ENCODE measurements at regions not wholly inside any gene's neighbourhood (a gene's known extent, or its start where the extent isn't known, plus 50 kb on each side); places are given as distances from the start of the nearest gene placed in this dataset.

GRCh38 chr20:52270001-52270606 is 78.5 kb upstream of the ZFP64 start:
- H3K4me1 Mint-ChIP-seq (ENCODE audit: low read depth), result peaks cover 1% of the 10 kb centered on the region
- no peaks in the 10 kb centered on the region for H3K9me3 Mint-ChIP-seq (ENCODE audit: low read depth)
- TF ChIP-seq CTCF (IDR thresholded peaks at IDR 0.05; ENCODE audit: unreplicated experiment), result no peak
- H3K36me3 Mint-ChIP-seq (ENCODE audit: insufficient read depth), result no peaks in the 10 kb centered on the region
- H3K4me3 Mint-ChIP-seq (ENCODE audit: low read depth), result no peak overlapping the region
- H3K27ac Mint-ChIP-seq, result no peak overlapping the region
- no peak for DNase-seq (ENCODE audit: low spot score, unreplicated experiment)
- H3K27me3 Mint-ChIP-seq, result peaks cover 5% of the 10 kb centered on the region

GRCh38 chr20:52269321-52269720 is 77.7 kb upstream of the ZFP64 start:
- no peak for DNase-seq (ENCODE audit: low spot score, unreplicated experiment)
- H3K4me3 Mint-ChIP-seq (ENCODE audit: low read depth), result no peak overlapping the region
- no peaks in the 10 kb centered on the region for H3K36me3 Mint-ChIP-seq (ENCODE audit: insufficient read depth)
- peaks cover 1% of the 10 kb centered on the region for H3K4me1 Mint-ChIP-seq (ENCODE audit: low read depth)
- no peak overlapping the region for H3K27ac Mint-ChIP-seq
- no peak for TF ChIP-seq CTCF (IDR thresholded peaks at IDR 0.05; ENCODE audit: unreplicated experiment)
- no peaks in the 10 kb centered on the region for H3K9me3 Mint-ChIP-seq (ENCODE audit: low read depth)
- H3K27me3 Mint-ChIP-seq, result peaks cover 5% of the 10 kb centered on the region

- no peaks in the 10 kb centered on the region for H3K9me3 Mint-ChIP-seq (ENCODE audit: low read depth)
- peaks cover 1% of the 10 kb centered on the region for H3K4me1 Mint-ChIP-seq (ENCODE audit: low read depth)
- H3K4me3 Mint-ChIP-seq (ENCODE audit: low read depth), result no peak overlapping the region
- TF ChIP-seq CTCF (IDR thresholded peaks at IDR 0.05; ENCODE audit: unreplicated experiment), result no peak
- peaks cover 9% of the 10 kb centered on the region for H3K27me3 Mint-ChIP-seq
- H3K27ac Mint-ChIP-seq, result no peak overlapping the region
- H3K36me3 Mint-ChIP-seq (ENCODE audit: insufficient read depth), result no peaks in the 10 kb centered on the region
- DNase-seq (ENCODE audit: low spot score, unreplicated experiment), result no peak
These were observed 76.7 kb upstream of the ZFP64 start for GRCh38 chr20:52268184-52268749.

GRCh38 chr20:52267418-52267817 is 75.8 kb upstream of the ZFP64 start:
- Mint-ChIP-seq H3K27me3 (peaks cover 17% of the 10 kb centered on the region), H3K4me3 (ENCODE audit: low read depth) (no peak overlapping the region), H3K9me3 (ENCODE audit: low read depth) (no peaks in the 10 kb centered on the region), H3K36me3 (ENCODE audit: insufficient read depth) (no peaks in the 10 kb centered on the region), H3K27ac (no peak overlapping the region), H3K4me1 (ENCODE audit: low read depth) (peaks cover 1% of the 10 kb centered on the region)
- no peak for DNase-seq (ENCODE audit: low spot score, unreplicated experiment)
- no peak for TF ChIP-seq CTCF (IDR thresholded peaks at IDR 0.05; ENCODE audit: unreplicated experiment)

- Mint-ChIP-seq H3K4me3 (ENCODE audit: low read depth) (no peak overlapping the region), H3K27me3 (peaks cover 22% of the 10 kb centered on the region), H3K36me3 (ENCODE audit: insufficient read depth) (no peaks in the 10 kb centered on the region), H3K4me1 (ENCODE audit: low read depth) (peaks cover 3% of the 10 kb centered on the region), H3K9me3 (ENCODE audit: low read depth) (no peaks in the 10 kb centered on the region), H3K27ac (no peak overlapping the region)
- no peak for TF ChIP-seq CTCF (IDR thresholded peaks at IDR 0.05; ENCODE audit: unreplicated experiment)
- DNase-seq (ENCODE audit: low spot score, unreplicated experiment), result no peak
These were observed 72.2 kb upstream of the ZFP64 start for GRCh38 chr20:52263757-52264156.
